SJCRH30 (cell line): ENCODE measurements at regions not wholly inside any gene's neighbourhood (a gene's known extent, or its start where the extent isn't known, plus 50 kb on each side); places are given as distances from the start of the nearest gene placed in this dataset.
A peak's percentile ranks its signal among the peaks of the same experiment; 100 is the strongest.
"Not testable (repeated sequence)": the region's sequence is repeated elsewhere in the genome, so short reads cannot be mapped to it uniquely, and the experiment has no call there.

Source experiments
- DNase-seq, 2 experiments: peaks; one replicate each; pipeline ENCODE4 v3.0.0-alpha.2; 2015 to 2020
- H3K27ac ChIP-seq: fragments of 250-450 bp; sonication (Bioruptor Pico); 2 replicates; pipeline ENCODE4 v1.5.1; 2020; ENCODE audit warnings: mild to moderate bottlenecking, moderate library complexity
- H3K27me3 ChIP-seq: fragments of 250-450 bp; sonication (Bioruptor Pico); 2 replicates; pipeline ENCODE4 v1.5.1; 2020; ENCODE audit warnings: mild to moderate bottlenecking, moderate library complexity
- H3K36me3 ChIP-seq: fragments of 250-450 bp; sonication (Bioruptor Pico); 2 replicates; pipeline ENCODE4 v1.5.1; 2020; ENCODE audit warnings: mild to moderate bottlenecking, moderate library complexity
- H3K4me1 ChIP-seq: fragments of 250-450 bp; sonication (Bioruptor Pico); 2 replicates; pipeline ENCODE4 v1.5.1; 2020; ENCODE audit warnings: mild to moderate bottlenecking, moderate library complexity
- H3K4me3 ChIP-seq: fragments of 250-450 bp; sonication (Bioruptor Pico); 2 replicates; pipeline ENCODE4 v1.5.1; 2020; ENCODE audit warnings: mild to moderate bottlenecking, moderate library complexity
- H3K9me3 ChIP-seq: fragments of 250-450 bp; sonication (Bioruptor Pico); replicated peaks from 2 replicates; pipeline ENCODE4 v1.5.1; 2020; ENCODE audit warnings: mild to moderate bottlenecking, moderate library complexity

- H3K36me3 ChIP-seq, H3K27ac ChIP-seq, DNase-seq, H3K4me3 ChIP-seq, H3K4me1 ChIP-seq, H3K27me3 ChIP-seq: not testable (repeated sequence)
- H3K9me3 ChIP-seq: peaks cover 15% of the 10 kb centered on the region; the same call in 1 of the 2 replicates
Observed at GRCh38 chr5:34420191-34420590, 235.9 kb upstream of the RAI14 start.

DNA sequence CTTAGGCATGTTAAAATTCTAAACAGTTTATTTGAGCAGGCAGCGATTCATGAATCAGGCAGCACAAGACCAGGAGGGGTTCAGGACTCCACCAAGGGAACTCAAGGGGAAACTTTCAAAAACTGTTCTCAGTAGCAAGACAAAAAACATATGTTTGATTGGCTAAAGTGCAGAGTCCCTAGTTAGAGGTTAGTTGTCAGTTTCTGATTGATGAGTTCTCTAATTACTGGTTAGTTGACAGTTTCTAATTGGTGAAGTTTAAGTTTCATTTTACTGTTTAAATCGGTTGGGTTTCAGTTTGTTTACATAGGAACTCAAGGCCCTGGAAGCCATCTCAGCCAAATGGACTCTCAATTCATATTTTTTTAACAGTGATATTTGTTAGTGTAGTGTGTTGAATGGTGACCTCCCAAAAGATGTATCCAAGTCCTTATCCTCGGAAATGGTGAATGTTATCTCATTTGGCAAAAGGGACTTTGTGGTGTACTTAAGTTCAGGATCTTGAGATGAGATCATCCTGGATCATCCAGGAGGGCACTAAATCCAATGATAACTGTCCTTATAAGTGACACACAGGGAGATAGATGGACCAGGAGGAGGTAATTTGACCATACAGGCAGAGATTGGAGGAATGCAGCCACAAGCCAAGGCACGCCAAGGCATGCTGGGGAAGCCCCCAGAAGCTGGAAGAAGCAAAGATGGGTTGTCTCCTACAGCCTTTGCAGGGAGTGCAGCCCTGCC, 219.2 kb upstream of the RAI14 start:
- no peak overlapping the region for H3K27ac ChIP-seq

DNA sequence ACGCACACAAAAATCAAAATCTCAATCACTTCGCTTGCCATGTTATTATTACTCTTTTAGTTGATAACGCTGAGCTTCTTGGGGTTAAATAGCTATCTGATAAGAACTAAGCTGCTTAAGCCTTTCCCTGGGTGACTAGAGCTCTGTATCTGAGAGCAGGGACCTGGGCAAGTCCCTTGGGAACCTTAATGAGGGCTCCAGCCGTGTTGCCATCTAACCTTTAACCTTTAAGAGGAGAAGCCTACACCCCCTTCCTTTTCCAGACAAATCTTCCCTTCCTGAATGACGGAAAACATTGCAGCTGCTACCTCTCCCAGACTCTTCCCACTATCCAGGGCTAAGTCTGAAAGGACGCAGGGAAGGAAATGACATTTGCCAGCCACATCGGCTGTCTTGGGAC, 216.5 kb upstream of the RAI14 start:
- no peak for DNase-seq
- H3K9me3 ChIP-seq: peaks cover 1% of the 10 kb centered on the region; the same call in 1 of the 2 replicates

More for the DNA sequence above, 219.2 kb upstream of the RAI14 start:
- DNase-seq: no peak
- no peaks in the 10 kb centered on the region for H3K9me3 ChIP-seq
- H3K27me3 ChIP-seq: no peaks in the 10 kb centered on the region
- H3K4me1 ChIP-seq: no peaks in the 10 kb centered on the region
- H3K36me3 ChIP-seq: no peaks in the 10 kb centered on the region
- no peak overlapping the region for H3K4me3 ChIP-seq

DNA sequence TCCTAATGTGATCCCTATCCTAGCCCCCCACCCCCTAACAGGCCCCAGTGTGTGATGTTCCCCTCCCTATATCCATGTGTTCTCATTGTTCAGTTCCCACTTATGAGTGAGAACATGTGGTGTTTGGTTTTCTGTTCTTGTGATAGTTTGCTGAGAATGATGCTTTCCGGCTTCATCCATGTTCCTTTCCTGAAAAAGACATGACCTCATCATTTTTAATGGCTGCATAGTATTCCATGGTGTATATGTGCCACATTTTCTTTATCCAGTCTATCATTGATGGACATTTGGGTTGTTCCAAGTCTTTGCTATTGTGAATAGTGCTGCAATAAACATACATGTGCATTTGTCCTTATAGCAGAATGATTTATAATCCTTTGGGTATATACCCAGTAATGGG, 214.4 kb upstream of the RAI14 start:
- not testable (repeated sequence) for H3K27ac ChIP-seq, H3K36me3 ChIP-seq, H3K27me3 ChIP-seq, H3K4me3 ChIP-seq, DNase-seq, H3K4me1 ChIP-seq, H3K9me3 ChIP-seq

More for the DNA sequence above, 216.5 kb upstream of the RAI14 start:
- Histone ChIP-seq H3K27me3 (no peaks in the 10 kb centered on the region), H3K36me3 (no peaks in the 10 kb centered on the region), H3K4me1 (no peaks in the 10 kb centered on the region), H3K27ac (no peak overlapping the region), H3K4me3 (no peak overlapping the region)

GRCh38 chr5:34447424-34447823, 208.7 kb upstream of the RAI14 start:
- Histone ChIP-seq H3K4me1 (no peaks in the 10 kb centered on the region), H3K4me3 (no peak overlapping the region), H3K9me3 (peaks cover 7% of the 10 kb centered on the region; the same call in 1 of the 2 replicates), H3K36me3 (no peaks in the 10 kb centered on the region), H3K27me3 (no peaks in the 10 kb centered on the region), H3K27ac (no peak overlapping the region)
- no peak for DNase-seq

DNA sequence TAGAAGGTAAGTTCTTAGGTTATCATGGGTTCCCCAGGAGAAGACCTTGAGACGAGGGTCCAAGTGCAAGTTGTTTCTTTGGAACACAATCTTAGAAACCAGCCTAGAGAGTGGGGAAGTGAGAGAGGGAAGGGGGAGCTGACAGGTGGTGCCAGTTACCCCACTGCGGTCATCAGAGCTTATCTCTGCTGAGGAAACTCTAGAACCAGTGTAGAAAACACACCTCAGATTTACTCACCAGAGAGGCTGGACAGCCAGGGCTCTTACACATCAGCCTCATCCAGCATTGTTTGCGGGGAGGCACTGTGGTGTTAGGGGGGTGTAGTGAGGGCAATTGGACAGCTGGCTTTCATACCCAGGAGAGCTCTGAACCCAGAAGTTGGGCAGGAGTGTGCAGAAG, 206.5 kb upstream of the RAI14 start:
- Histone ChIP-seq H3K4me1 (no peaks in the 10 kb centered on the region), H3K27me3 (no peaks in the 10 kb centered on the region), H3K27ac (no peak overlapping the region), H3K4me3 (no peak overlapping the region), H3K36me3 (no peaks in the 10 kb centered on the region), H3K9me3 (peaks cover 5% of the 10 kb centered on the region; the same call in 1 of the 2 replicates)
- no peak for DNase-seq

- H3K27me3 ChIP-seq: no peaks in the 10 kb centered on the region
- no peak for DNase-seq
- H3K36me3 ChIP-seq: no peaks in the 10 kb centered on the region
Observed at GRCh38 chr5:34450338-34450737, 205.8 kb upstream of the RAI14 start.

DNA sequence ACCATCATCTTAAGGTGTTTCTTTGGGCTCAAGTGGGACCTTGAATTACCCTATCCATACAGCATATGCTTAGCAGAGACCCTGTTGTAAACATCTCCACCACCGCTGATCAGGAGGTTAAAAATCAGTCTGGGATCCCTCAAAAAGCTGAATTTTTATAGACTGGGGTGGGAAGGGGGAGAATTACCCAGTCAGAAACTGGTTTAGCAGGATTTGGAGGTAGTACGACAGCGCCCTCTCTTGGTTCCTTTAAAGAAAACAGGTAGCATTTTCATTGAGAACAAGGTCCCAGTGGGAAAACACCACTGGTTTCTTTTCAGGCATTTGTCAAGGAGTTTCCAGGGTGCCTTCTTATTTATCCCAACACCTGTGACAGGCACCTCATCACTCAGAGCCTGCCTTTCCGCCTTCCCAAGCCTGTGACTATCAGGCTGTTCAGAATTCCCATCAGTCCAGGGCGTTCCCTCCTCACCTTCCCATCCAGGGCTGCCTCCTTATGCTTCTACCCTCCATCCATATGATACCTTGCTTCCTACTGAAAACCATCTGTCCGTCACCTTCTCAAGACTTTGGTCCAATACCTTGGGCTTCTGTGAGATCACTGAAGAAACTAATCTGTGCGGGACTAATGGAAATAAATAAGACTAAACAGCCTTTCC, 203.8 kb upstream of the RAI14 start:
- H3K4me1 ChIP-seq: no peaks in the 10 kb centered on the region

More at GRCh38 chr5:34450338-34450737, 205.8 kb upstream of the RAI14 start:
- Histone ChIP-seq H3K9me3 (0 out of 2 replicates have a peak, but pooled peaks cover 3% of the 10 kb centered on the region), H3K4me3 (no peak overlapping the region), H3K27ac (no peak overlapping the region), H3K4me1 (no peaks in the 10 kb centered on the region)

GRCh38 chr5:34455098-34455497, 201.0 kb upstream of the RAI14 start:
- no peak for DNase-seq
- Histone ChIP-seq H3K9me3 (peaks cover 3% of the 10 kb centered on the region; the same call in 1 of the 2 replicates), H3K36me3 (no peaks in the 10 kb centered on the region), H3K4me3 (no peak overlapping the region), H3K27ac (no peak overlapping the region), H3K27me3 (no peaks in the 10 kb centered on the region), H3K4me1 (no peaks in the 10 kb centered on the region)

More for the DNA sequence above, 203.8 kb upstream of the RAI14 start:
- Histone ChIP-seq H3K9me3 (no peaks in the 10 kb centered on the region; the same call in 1 of the 2 replicates), H3K4me3 (no peak overlapping the region), H3K27me3 (no peaks in the 10 kb centered on the region), H3K27ac (no peak overlapping the region), H3K36me3 (no peaks in the 10 kb centered on the region)
- peak in 1 of 2 experiments; percentile 36 for DNase-seq

GRCh38 chr5:34459908-34460307, 196.2 kb upstream of the RAI14 start:
- no peaks in the 10 kb centered on the region for H3K4me1 ChIP-seq
- H3K9me3 ChIP-seq: peaks cover 3% of the 10 kb centered on the region
- H3K4me3 ChIP-seq: no peak overlapping the region
- no peak for DNase-seq
- H3K27me3 ChIP-seq: no peaks in the 10 kb centered on the region
- no peak overlapping the region for H3K27ac ChIP-seq
- no peaks in the 10 kb centered on the region for H3K36me3 ChIP-seq

GRCh38 chr5:34460496-34460895, 195.6 kb upstream of the RAI14 start:
- no peak for DNase-seq
- no peaks in the 10 kb centered on the region for H3K36me3 ChIP-seq
- no peak overlapping the region for H3K4me3 ChIP-seq
- H3K27me3 ChIP-seq: no peaks in the 10 kb centered on the region
- peaks cover 3% of the 10 kb centered on the region for H3K9me3 ChIP-seq
- no peak overlapping the region for H3K27ac ChIP-seq
- no peaks in the 10 kb centered on the region for H3K4me1 ChIP-seq

GRCh38 chr5:34464829-34465228, 191.3 kb upstream of the RAI14 start:
- H3K36me3 ChIP-seq: no peaks in the 10 kb centered on the region

GRCh38 chr5:34465301-34465700, 190.8 kb upstream of the RAI14 start:
- H3K4me3 ChIP-seq, H3K27ac ChIP-seq, H3K36me3 ChIP-seq, H3K4me1 ChIP-seq, H3K9me3 ChIP-seq, H3K27me3 ChIP-seq: not testable (repeated sequence)
- DNase-seq: peak in 1 of 2 experiments; percentile 74

More at GRCh38 chr5:34464829-34465228, 191.3 kb upstream of the RAI14 start:
- no peak overlapping the region for H3K27ac ChIP-seq
- no peaks in the 10 kb centered on the region for H3K27me3 ChIP-seq
- peaks cover 2% of the 10 kb centered on the region; the same call in 1 of the 2 replicates for H3K9me3 ChIP-seq
- no peak overlapping the region for H3K4me3 ChIP-seq
- no peak for DNase-seq
- H3K4me1 ChIP-seq: no peaks in the 10 kb centered on the region

DNA sequence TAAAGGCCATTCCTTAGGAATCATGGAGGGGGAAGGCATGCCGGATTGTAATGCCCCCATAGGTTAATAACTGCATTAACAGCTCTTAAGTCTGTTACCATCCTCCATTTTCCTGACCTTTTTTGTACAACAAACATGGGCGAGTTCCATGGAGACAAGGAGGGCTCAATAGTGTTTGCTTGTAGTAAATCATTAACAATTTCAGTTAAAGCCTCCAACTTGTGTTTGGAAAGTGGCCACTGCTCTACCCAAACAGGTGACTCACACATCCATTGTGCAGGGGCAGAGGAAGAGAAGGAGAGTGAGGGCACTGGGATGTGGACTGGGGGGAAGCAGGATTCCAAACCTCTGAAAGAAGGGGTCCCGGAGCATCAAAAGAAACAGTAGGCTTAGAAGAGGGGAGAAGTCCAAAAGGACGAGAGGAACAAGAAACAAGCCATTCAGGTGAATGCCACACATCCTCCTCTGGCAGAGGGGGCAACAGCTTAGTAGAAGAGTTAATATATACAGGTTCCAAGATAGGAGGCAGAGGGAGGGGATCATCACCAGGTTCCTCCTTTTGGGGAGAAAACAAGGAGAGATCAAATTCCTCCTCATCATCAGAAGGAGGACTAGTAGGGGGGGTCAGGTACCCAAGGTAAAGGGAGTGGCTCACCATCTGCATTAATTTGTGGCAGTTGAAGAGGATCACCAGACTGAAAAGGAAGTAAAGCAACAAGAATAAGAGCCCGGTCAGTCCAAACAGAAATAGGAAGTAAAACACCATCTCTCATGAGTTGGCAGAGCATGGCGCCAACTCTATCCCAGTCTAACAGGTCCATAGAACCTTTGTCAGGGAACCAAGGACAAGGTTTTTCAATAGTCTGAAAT, 189.4 kb upstream of the RAI14 start:
- not testable (repeated sequence) for DNase-seq, H3K36me3 ChIP-seq, H3K27ac ChIP-seq, H3K27me3 ChIP-seq, H3K4me3 ChIP-seq, H3K9me3 ChIP-seq, H3K4me1 ChIP-seq

- H3K9me3 ChIP-seq: no peaks in the 10 kb centered on the region
- DNase-seq: no peak
- H3K4me3 ChIP-seq: no peak overlapping the region
- no peaks in the 10 kb centered on the region for H3K27me3 ChIP-seq
- H3K4me1 ChIP-seq: no peaks in the 10 kb centered on the region
- H3K36me3 ChIP-seq: no peaks in the 10 kb centered on the region
- H3K27ac ChIP-seq: no peak overlapping the region
Observed at GRCh38 chr5:34467436-34467835, 188.7 kb upstream of the RAI14 start.
